Uterus (tissue), 2 donors: ENCODE measurements at regions not wholly inside any gene's neighbourhood (a gene's known extent, or its start where the extent isn't known, plus 50 kb on each side); places are given as distances from the start of the nearest gene placed in this dataset.

ENCODE experiments used
- CTCF ChIP-seq, 4 experiments: fragments of 200-600 bp in 2 of 4; fragments of 450-650 bp in 2 of 4; sonication (generic) in 2 of 4; IDR thresholded peaks; one replicate each; pipeline ENCODE4 v1.5.1; 2016 to 2019; ENCODE audit warnings: antibody characterized with exemption in 4 of 4, mild to moderate bottlenecking in 2 of 4, moderate library complexity in 1 of 4
- POLR2A ChIP-seq, 2 donors: fragments of 450-650 bp; IDR thresholded peaks; one replicate each; pipeline ENCODE4 v1.6.1; 2016; ENCODE audit warnings: antibody characterized with exemption in 2 of 2, mild to moderate bottlenecking in 1 of 2, moderate library complexity in 1 of 2

DNA sequence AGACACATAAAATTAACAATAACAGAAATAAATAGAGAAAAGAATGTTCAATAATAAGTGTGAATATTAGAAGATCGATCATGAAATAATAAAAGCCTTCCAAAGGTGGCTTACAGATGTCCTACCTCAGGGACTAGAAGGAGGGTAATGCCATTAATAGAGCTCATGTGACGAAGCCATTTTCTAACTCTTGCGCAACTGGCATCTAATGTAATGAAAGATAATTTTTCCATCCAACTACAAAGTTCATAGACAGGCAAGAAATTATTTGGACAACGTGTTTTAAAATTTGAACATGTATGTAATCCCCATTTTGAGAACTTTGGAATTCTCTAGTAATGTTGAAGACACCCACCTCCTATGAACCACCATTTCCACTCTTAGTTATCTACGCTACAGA, 1394.3 kb upstream of the LRRTM3 start:
- TF ChIP-seq CTCF (IDR thresholded peaks at IDR 0.05) (no peak), POLR2A (IDR thresholded peaks at IDR 0.05) (no peak)
